ENCODE measurements at regions not wholly inside any gene's neighbourhood (a gene's known extent, or its start where the extent isn't known, plus 50 kb on each side); places are given as distances from the start of the nearest gene placed in this dataset.

GRCh38 chr15:95935852-95936251 is 394.6 kb upstream of the NR2F2 start:
- TF ChIP-seq, protein P1, sequence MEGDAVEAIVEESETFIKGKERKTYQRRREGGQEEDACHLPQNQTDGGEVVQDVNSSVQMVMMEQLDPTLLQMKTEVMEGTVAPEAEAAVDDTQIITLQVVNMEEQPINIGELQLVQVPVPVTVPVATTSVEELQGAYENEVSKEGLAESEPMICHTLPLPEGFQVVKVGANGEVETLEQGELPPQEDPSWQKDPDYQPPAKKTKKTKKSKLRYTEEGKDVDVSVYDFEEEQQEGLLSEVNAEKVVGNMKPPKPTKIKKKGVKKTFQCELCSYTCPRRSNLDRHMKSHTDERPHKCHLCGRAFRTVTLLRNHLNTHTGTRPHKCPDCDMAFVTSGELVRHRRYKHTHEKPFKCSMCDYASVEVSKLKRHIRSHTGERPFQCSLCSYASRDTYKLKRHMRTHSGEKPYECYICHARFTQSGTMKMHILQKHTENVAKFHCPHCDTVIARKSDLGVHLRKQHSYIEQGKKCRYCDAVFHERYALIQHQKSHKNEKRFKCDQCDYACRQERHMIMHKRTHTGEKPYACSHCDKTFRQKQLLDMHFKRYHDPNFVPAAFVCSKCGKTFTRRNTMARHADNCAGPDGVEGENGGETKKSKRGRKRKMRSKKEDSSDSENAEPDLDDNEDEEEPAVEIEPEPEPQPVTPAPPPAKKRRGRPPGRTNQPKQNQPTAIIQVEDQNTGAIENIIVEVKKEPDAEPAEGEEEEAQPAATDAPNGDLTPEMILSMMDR (IDR thresholded peaks at IDR 0.05; ENCODE audit: extremely low read depth, insufficient read depth, missing control alignments) = no peak
- in situ Hi-C loops (cut with MboI; ENCODE audit: low pct_unique_long_range_greater_than_20kb, low sequenced_read_pairs, unreplicated experiment) = no loop called here
- DNase-seq (ENCODE audit: low spot score) = no peak

DNA sequence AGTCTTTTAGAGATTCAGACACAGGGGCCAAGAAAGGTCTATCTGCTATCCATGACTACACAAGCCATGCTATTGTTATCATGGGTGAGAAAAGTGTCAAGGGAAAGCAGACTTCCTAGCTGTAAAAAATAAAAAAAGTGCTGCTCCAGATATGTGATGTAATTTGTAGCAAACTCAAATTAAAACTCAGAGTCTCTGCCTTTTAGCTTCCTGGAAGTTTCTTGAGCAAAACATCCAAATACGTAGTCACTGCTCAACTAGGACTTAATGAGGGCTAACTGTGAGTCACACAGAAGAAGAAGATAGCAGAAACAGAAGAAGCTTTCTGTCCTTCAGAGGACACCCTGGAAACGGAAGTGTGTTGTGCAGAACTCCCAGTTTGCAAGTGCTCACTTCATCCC is 393.4 kb upstream of the NR2F2 start:
- DNase-seq (ENCODE audit: low spot score) = no peak
- in situ Hi-C loops (cut with MboI; ENCODE audit: low pct_unique_long_range_greater_than_20kb, low sequenced_read_pairs, unreplicated experiment) = no loop called here
- TF ChIP-seq, protein P1 (IDR thresholded peaks at IDR 0.05; ENCODE audit: extremely low read depth, insufficient read depth, missing control alignments) = no peak

DNA sequence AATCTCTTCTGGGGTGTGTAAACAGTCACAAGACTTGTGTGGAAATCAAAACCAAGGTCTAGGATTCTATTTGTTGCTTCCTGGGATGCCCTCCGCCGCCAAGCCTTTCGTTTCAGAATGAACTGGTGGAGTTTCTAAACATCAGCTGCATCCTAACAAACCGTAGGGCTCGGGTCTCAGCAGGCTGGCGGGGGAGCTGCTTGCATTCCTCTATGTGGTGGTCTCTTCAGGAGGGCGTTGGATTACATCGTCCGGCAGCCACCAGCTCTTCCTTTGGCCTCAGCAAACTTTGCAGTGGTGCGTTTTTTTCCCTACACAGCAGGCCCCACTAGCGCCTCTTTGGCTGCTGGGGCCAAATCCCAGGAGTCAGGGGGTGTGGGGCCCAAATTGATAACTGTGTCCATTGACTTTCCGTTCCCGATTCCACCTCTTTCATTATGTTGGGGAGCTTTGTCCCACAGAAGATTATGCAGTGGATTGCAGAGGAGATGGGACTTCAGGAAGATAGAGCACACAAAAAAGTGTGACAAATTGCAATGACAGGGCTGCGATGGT is 390.0 kb upstream of the NR2F2 start:
- in situ Hi-C loops (cut with MboI; ENCODE audit: low pct_unique_long_range_greater_than_20kb, low sequenced_read_pairs, unreplicated experiment) = no loop called here
- DNase-seq (ENCODE audit: low spot score) = no peak
- TF ChIP-seq, protein P1 (IDR thresholded peaks at IDR 0.05; ENCODE audit: extremely low read depth, insufficient read depth, missing control alignments) = no peak

- TF ChIP-seq, protein P1 (IDR thresholded peaks at IDR 0.05; ENCODE audit: extremely low read depth, insufficient read depth, missing control alignments) = no peak
- DNase-seq (ENCODE audit: low spot score) = no peak
- in situ Hi-C loops (cut with MboI; ENCODE audit: low pct_unique_long_range_greater_than_20kb, low sequenced_read_pairs, unreplicated experiment) = no loop called here
These were observed 386.3 kb upstream of the NR2F2 start for GRCh38 chr15:95944193-95944592.

GRCh38 chr15:95944661-95945255 is 385.7 kb upstream of the NR2F2 start:
- in situ Hi-C loops (cut with MboI; ENCODE audit: low pct_unique_long_range_greater_than_20kb, low sequenced_read_pairs, unreplicated experiment) = no loop called here
- TF ChIP-seq, protein P1 (IDR thresholded peaks at IDR 0.05; ENCODE audit: extremely low read depth, insufficient read depth, missing control alignments) = no peak

GRCh38 chr15:95946241-95946640 is 384.3 kb upstream of the NR2F2 start:
- in situ Hi-C loops (cut with MboI; ENCODE audit: low pct_unique_long_range_greater_than_20kb, low sequenced_read_pairs, unreplicated experiment) = no loop called here
- no peak for DNase-seq (ENCODE audit: low spot score)
- TF ChIP-seq, protein P1 (IDR thresholded peaks at IDR 0.05; ENCODE audit: extremely low read depth, insufficient read depth, missing control alignments) = no peak

More at GRCh38 chr15:95944661-95945255, 385.7 kb upstream of the NR2F2 start:
- DNase-seq (ENCODE audit: low spot score) = no peak
